ENCODE measurements at regions not wholly inside any gene's neighbourhood (a gene's known extent, or its start where the extent isn't known, plus 50 kb on each side); places are given as distances from the start of the nearest gene placed in this dataset.
A peak's percentile ranks its signal among the peaks of the same experiment; 100 is the strongest.

- no peak for ATAC-seq
- H3K36me3 ChIP-seq (replicated peaks in 1 of 2; ENCODE audit: insufficient read depth in 1 of 2, low read depth in 2 of 2): no peaks in the 10 kb centered on the region
- H3K27me3 ChIP-seq: no peaks in the 10 kb centered on the region
- no peak overlapping the region for H3K27ac ChIP-seq
- intact Hi-C loops (cut with DNase I): no loop called here
- no peaks in the 10 kb centered on the region for H3K9me3 ChIP-seq
- peaks cover 13% of the 10 kb centered on the region for H3K4me1 ChIP-seq
- no peak for TF ChIP-seq CTCF (IDR thresholded peaks at IDR 0.05)
- no peak for TF ChIP-seq POLR2A (IDR thresholded peaks at IDR 0.05)
- DNase-seq: no peak
- no peak overlapping the region for H3K4me3 ChIP-seq
Observed at GRCh38 chr14:87156878-87157277, 836.1 kb downstream of the GALC start.

GRCh38 chr14:87155856-87156488 lies 837.0 kb downstream of the GALC start:
- Histone ChIP-seq H3K9me3 (no peaks in the 10 kb centered on the region), H3K27me3 (no peaks in the 10 kb centered on the region), H3K36me3 (replicated peaks in 1 of 2; ENCODE audit: insufficient read depth in 1 of 2, low read depth in 2 of 2) (no peaks in the 10 kb centered on the region), H3K4me1 (peaks cover 4% of the 10 kb centered on the region), H3K4me3 (no peak overlapping the region), H3K27ac (no peak overlapping the region)
- DNase-seq (no peak), ATAC-seq (no peak)
- WGBS, 2 donors: 83 to 86% methylated on average over 1 of the region's 1 CpG
- TF ChIP-seq CTCF (IDR thresholded peaks at IDR 0.05) (no peak), POLR2A (IDR thresholded peaks at IDR 0.05) (no peak)
- intact Hi-C loops (cut with DNase I): no loop called here

GRCh38 chr14:87153901-87154300 lies 839.1 kb downstream of the GALC start:
- Histone ChIP-seq H3K9me3 (no peaks in the 10 kb centered on the region), H3K36me3 (replicated peaks in 1 of 2; ENCODE audit: insufficient read depth in 1 of 2, low read depth in 2 of 2) (no peaks in the 10 kb centered on the region), H3K4me3 (no peak overlapping the region), H3K27ac (no peak overlapping the region), H3K4me1 (peaks cover 4% of the 10 kb centered on the region), H3K27me3 (no peaks in the 10 kb centered on the region)
- WGBS, 2 donors: 74 to 81% methylated on average over 4 of the region's 4 CpGs
- intact Hi-C loops (cut with DNase I): no loop called here
- DNase-seq (no peak), ATAC-seq (no peak)
- TF ChIP-seq POLR2A (IDR thresholded peaks at IDR 0.05) (no peak), CTCF (IDR thresholded peaks at IDR 0.05) (no peak)

GRCh38 chr14:87153391-87153790 lies 839.6 kb downstream of the GALC start:
- Histone ChIP-seq H3K36me3 (replicated peaks in 1 of 2; ENCODE audit: insufficient read depth in 1 of 2, low read depth in 2 of 2) (no peaks in the 10 kb centered on the region), H3K4me3 (no peak overlapping the region), H3K4me1 (peaks cover 4% of the 10 kb centered on the region), H3K27me3 (no peaks in the 10 kb centered on the region), H3K27ac (no peak overlapping the region), H3K9me3 (no peaks in the 10 kb centered on the region)
- WGBS, 2 donors: 71 to 75% methylated on average over 2 of the region's 2 CpGs
- DNase-seq: no peak
- TF ChIP-seq CTCF (IDR thresholded peaks at IDR 0.05) (no peak), POLR2A (IDR thresholded peaks at IDR 0.05) (no peak)
- no peak for ATAC-seq
- intact Hi-C loops (cut with DNase I): no loop called here

GRCh38 chr14:87152693-87153092 lies 840.3 kb downstream of the GALC start:
- H3K4me1 ChIP-seq: peaks cover 4% of the 10 kb centered on the region
- no peaks in the 10 kb centered on the region for H3K27me3 ChIP-seq
- intact Hi-C loops (cut with DNase I): no loop called here
- H3K27ac ChIP-seq: no peak overlapping the region
- WGBS, 2 donors: 39% methylated on average over 5 of the region's 5 CpGs
- no peak overlapping the region for H3K4me3 ChIP-seq
- H3K36me3 ChIP-seq (replicated peaks in 1 of 2; ENCODE audit: insufficient read depth in 1 of 2, low read depth in 2 of 2): no peaks in the 10 kb centered on the region
- TF ChIP-seq POLR2A (IDR thresholded peaks at IDR 0.05) (no peak), CTCF (IDR thresholded peaks at IDR 0.05) (no peak)
- ATAC-seq: no peak
- H3K9me3 ChIP-seq: no peaks in the 10 kb centered on the region
- peak in 1 of 4 donors; percentile 2 for DNase-seq

All from body of pancreas (tissue), 4 donors.